Choroid plexus epithelial cell (primary cell): ENCODE measurements at regions not wholly inside any gene's neighbourhood (a gene's known extent, or its start where the extent isn't known, plus 50 kb on each side); places are given as distances from the start of the nearest gene placed in this dataset.

ENCODE experiments used
- DNase-seq: peaks from one replicate; pipeline ENCODE4 v3.0.0-alpha.2; 2010; ENCODE audit warnings: low read depth
- H3K4me3 ChIP-seq: 2 replicates; pipeline ENCODE4 v1.5.1; 2011; ENCODE audit warnings: low read depth, mild to moderate bottlenecking, control low read depth, low read length, moderate library complexity
- CTCF ChIP-seq: conservative IDR thresholded peaks from 2 replicates; pipeline ENCODE4 v1.5.1; 2011; ENCODE audit warnings: low read depth, mild to moderate bottlenecking, control low read depth, inconsistent platforms, low read length, moderate library complexity

GRCh38 chr6:66964216-66964615 is 1257.2 kb upstream of the EYS start:
- no peak for TF ChIP-seq CTCF
- no peak overlapping the region for H3K4me3 ChIP-seq
- no peak for DNase-seq

GRCh38 chr6:66962082-66962481 is 1255.1 kb upstream of the EYS start:
- no peak for DNase-seq
- no peak for TF ChIP-seq CTCF
- no peak overlapping the region for H3K4me3 ChIP-seq

- DNase-seq = no peak
- H3K4me3 ChIP-seq = no peak overlapping the region
- TF ChIP-seq CTCF = no peak
Measured at GRCh38 chr6:66961191-66961590, 1254.2 kb upstream of the EYS start.

GRCh38 chr6:66949191-66949661 is 1242.2 kb upstream of the EYS start:
- H3K4me3 ChIP-seq = no peak overlapping the region
- no peak for DNase-seq
- TF ChIP-seq CTCF = no peak

- H3K4me3 ChIP-seq = no peak overlapping the region
- TF ChIP-seq CTCF = no peak
- DNase-seq = peak; percentile 80
Measured at GRCh38 chr6:66948106-66948505, 1241.1 kb upstream of the EYS start.

GRCh38 chr6:66940003-66940402 is 1233.0 kb upstream of the EYS start:
- TF ChIP-seq CTCF = no peak
- no peak for DNase-seq
- no peak overlapping the region for H3K4me3 ChIP-seq

- no peak overlapping the region for H3K4me3 ChIP-seq
- DNase-seq = no peak
- TF ChIP-seq CTCF = no peak
Measured at GRCh38 chr6:66937180-66937579, 1230.2 kb upstream of the EYS start.
